RCC 7860 (cell line): ENCODE measurements at regions not wholly inside any gene's neighbourhood (a gene's known extent, or its start where the extent isn't known, plus 50 kb on each side); places are given as distances from the start of the nearest gene placed in this dataset.
A peak's percentile ranks its signal among the peaks of the same experiment; 100 is the strongest.

Experiments
- DNase-seq: peaks from one replicate; pipeline ENCODE4 v3.0.0-alpha.2; 2015; ENCODE audit warnings: low spot score
- FAIRE-seq: peaks from 2 replicates; lab custom pipeline; 2012; peaks lifted over from hg19 to GRCh38; lab: Jason Lieb, UNC

GRCh38 chr4:13316354-13316753 is 167.8 kb downstream of the RAB28 start:
- DNase-seq (no peak), FAIRE-seq (no peak)

GRCh38 chr4:13313856-13314255 is 170.3 kb downstream of the RAB28 start:
- FAIRE-seq, result no peak
- DNase-seq, result no peak

- DNase-seq (no peak), FAIRE-seq (no peak)
Observed at GRCh38 chr4:13312264-13312663, 171.9 kb downstream of the RAB28 start.

GRCh38 chr4:13309751-13310150 is 174.4 kb downstream of the RAB28 start:
- DNase-seq (peak; percentile 46), FAIRE-seq (no peak)

- DNase-seq (no peak), FAIRE-seq (no peak)
Observed at GRCh38 chr4:13306356-13306755, 177.8 kb downstream of the RAB28 start.

- DNase-seq (no peak), FAIRE-seq (no peak)
Observed at GRCh38 chr4:13302876-13303275, 181.3 kb downstream of the RAB28 start.

GRCh38 chr4:13299343-13299742 is 184.8 kb downstream of the RAB28 start:
- FAIRE-seq (no peak), DNase-seq (no peak)

- no peak for FAIRE-seq
Observed at GRCh38 chr4:13298655-13299054, 185.5 kb downstream of the RAB28 start.

GRCh38 chr4:13296986-13297385 is 187.2 kb downstream of the RAB28 start:
- no peak for FAIRE-seq

More at GRCh38 chr4:13298655-13299054, 185.5 kb downstream of the RAB28 start:
- DNase-seq, result no peak

GRCh38 chr4:13294961-13295605 is 189.1 kb downstream of the RAB28 start:
- FAIRE-seq (no peak), DNase-seq (no peak)

More at GRCh38 chr4:13296986-13297385, 187.2 kb downstream of the RAB28 start:
- DNase-seq, result no peak

- DNase-seq (no peak), FAIRE-seq (no peak)
Observed at GRCh38 chr4:13292372-13292771, 191.8 kb downstream of the RAB28 start.

GRCh38 chr4:13289391-13289790 is 194.7 kb downstream of the RAB28 start:
- DNase-seq, result no peak
- no peak for FAIRE-seq

- DNase-seq (no peak), FAIRE-seq (no peak)
Observed at GRCh38 chr4:13285336-13285735, 198.8 kb downstream of the RAB28 start.

GRCh38 chr4:13284932-13285331 is 199.2 kb downstream of the RAB28 start:
- no peak for DNase-seq
- no peak for FAIRE-seq

- DNase-seq (no peak), FAIRE-seq (no peak)
Observed at GRCh38 chr4:13276357-13276756, 207.8 kb downstream of the RAB28 start.

- DNase-seq (no peak), FAIRE-seq (no peak)
Observed at GRCh38 chr4:13268703-13269102, 215.4 kb downstream of the RAB28 start.

GRCh38 chr4:13268165-13268564 is 216.0 kb downstream of the RAB28 start:
- no peak for DNase-seq

GRCh38 chr4:13267091-13267490 is 217.0 kb downstream of the RAB28 start:
- FAIRE-seq, result no peak
- DNase-seq, result no peak

More at GRCh38 chr4:13268165-13268564, 216.0 kb downstream of the RAB28 start:
- FAIRE-seq, result no peak

- FAIRE-seq, result no peak
- no peak for DNase-seq
Observed at GRCh38 chr4:13266687-13267086, 217.5 kb downstream of the RAB28 start.

GRCh38 chr4:13263967-13264525 is 220.1 kb downstream of the RAB28 start:
- FAIRE-seq, result no peak
- DNase-seq, result no peak

- FAIRE-seq (no peak), DNase-seq (no peak)
Observed at GRCh38 chr4:13262816-13263215, 221.3 kb downstream of the RAB28 start.

- DNase-seq, result no peak
- FAIRE-seq, result no peak
Observed at GRCh38 chr4:13261486-13262257, 222.5 kb downstream of the RAB28 start.
